ENCODE measurements at regions not wholly inside any gene's neighbourhood (a gene's known extent, or its start where the extent isn't known, plus 50 kb on each side); places are given as distances from the start of the nearest gene placed in this dataset.
"Not testable (repeated sequence)": the region's sequence is repeated elsewhere in the genome, so short reads cannot be mapped to it uniquely, and the experiment has no call there.

- not testable (repeated sequence) for H2BK12ac ChIP-seq (ENCODE audit: low read length); H3K18ac ChIP-seq (ENCODE audit: low read length); H3K14ac ChIP-seq (ENCODE audit: low read length); H2AFZ ChIP-seq (ENCODE audit: low read length); H3K27ac ChIP-seq (replicated peaks; ENCODE audit: low read length); H4K8ac ChIP-seq (ENCODE audit: low read depth, low read length); H2BK120ac ChIP-seq (ENCODE audit: low read depth, low read length); H2BK15ac ChIP-seq (ENCODE audit: low read length); H3K9ac ChIP-seq (ENCODE audit: low read depth, low read length, poor library complexity); H3K4me3 ChIP-seq (ENCODE audit: low read length in 2 of 2); H3K4me1 ChIP-seq (ENCODE audit: control insufficient read depth in 2 of 2, insufficient read depth in 1 of 2, low read depth in 1 of 2, low read length in 2 of 2); H3K23ac ChIP-seq (ENCODE audit: low read depth, low read length, poor library complexity); H3K36me3 ChIP-seq (replicated peaks in 1 of 2; ENCODE audit: control insufficient read depth in 2 of 2, insufficient read depth in 2 of 2, low read length in 2 of 2); H3K27me3 ChIP-seq (ENCODE audit: control insufficient read depth in 3 of 3, insufficient read depth in 3 of 3, low read depth in 1 of 3, low read length in 3 of 3); H4K91ac ChIP-seq (ENCODE audit: low read depth, low read length, poor library complexity); H2AK5ac ChIP-seq (ENCODE audit: low read depth, low read length); H3K4ac ChIP-seq (ENCODE audit: low read length); DNase-seq (ENCODE audit: low spot score); H3K79me1 ChIP-seq (ENCODE audit: low read depth, low read length); H3K4me2 ChIP-seq (ENCODE audit: insufficient read depth, low read length, poor library complexity, severe bottlenecking); H3K9me3 ChIP-seq (replicated peaks in 1 of 2; ENCODE audit: control insufficient read depth in 2 of 2, insufficient read depth in 1 of 2, low read depth in 1 of 2, low read length in 2 of 2); H2BK5ac ChIP-seq (ENCODE audit: low read length)
- WGBS, 2 donors (ENCODE audit: extremely low coverage in 2 of 2, insufficient read length in 2 of 2, insufficient replicate concordance in 1 of 2): no CpG with 5 or more reads among the region's 1 CpG
Observed at GRCh38 chr12:9473638-9474037, 134.1 kb downstream of the KLRB1 start.

DNA sequence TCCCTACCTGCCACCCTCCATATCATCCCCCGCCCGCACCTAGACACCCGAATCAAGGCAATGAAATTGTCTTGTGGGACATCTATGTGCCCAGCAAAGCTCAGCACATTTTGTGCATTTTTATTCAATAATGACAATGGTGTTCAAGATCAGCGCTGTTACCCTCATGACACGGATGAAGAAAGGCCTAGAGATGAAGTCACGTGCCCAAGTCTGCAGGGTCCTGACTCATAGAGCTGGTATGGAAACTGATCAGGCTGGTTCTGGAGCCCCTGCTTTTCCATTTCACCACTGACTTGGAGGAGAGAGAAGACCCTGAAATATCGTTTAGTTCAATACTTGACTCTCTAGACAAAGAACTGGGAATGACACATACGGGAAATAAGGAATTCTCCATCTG, 136.2 kb downstream of the KLRB1 start:
- not testable (repeated sequence) for H2BK5ac ChIP-seq (ENCODE audit: low read length); H4K91ac ChIP-seq (ENCODE audit: low read depth, low read length, poor library complexity); H3K9ac ChIP-seq (ENCODE audit: low read depth, low read length, poor library complexity); H2AFZ ChIP-seq (ENCODE audit: low read length); H3K36me3 ChIP-seq (replicated peaks in 1 of 2; ENCODE audit: control insufficient read depth in 2 of 2, insufficient read depth in 2 of 2, low read length in 2 of 2); H3K4me2 ChIP-seq (ENCODE audit: insufficient read depth, low read length, poor library complexity, severe bottlenecking); H3K14ac ChIP-seq (ENCODE audit: low read length); H3K4me3 ChIP-seq (ENCODE audit: low read length in 2 of 2); H3K4me1 ChIP-seq (ENCODE audit: control insufficient read depth in 2 of 2, insufficient read depth in 1 of 2, low read depth in 1 of 2, low read length in 2 of 2); DNase-seq (ENCODE audit: low spot score); H2AK5ac ChIP-seq (ENCODE audit: low read depth, low read length); H3K27me3 ChIP-seq (ENCODE audit: control insufficient read depth in 3 of 3, insufficient read depth in 3 of 3, low read depth in 1 of 3, low read length in 3 of 3); H3K4ac ChIP-seq (ENCODE audit: low read length); H4K8ac ChIP-seq (ENCODE audit: low read depth, low read length); H3K79me1 ChIP-seq (ENCODE audit: low read depth, low read length); H3K18ac ChIP-seq (ENCODE audit: low read length); H3K27ac ChIP-seq (replicated peaks; ENCODE audit: low read length); H2BK120ac ChIP-seq (ENCODE audit: low read depth, low read length); H2BK12ac ChIP-seq (ENCODE audit: low read length); H2BK15ac ChIP-seq (ENCODE audit: low read length); H3K9me3 ChIP-seq (replicated peaks in 1 of 2; ENCODE audit: control insufficient read depth in 2 of 2, insufficient read depth in 1 of 2, low read depth in 1 of 2, low read length in 2 of 2); H3K23ac ChIP-seq (ENCODE audit: low read depth, low read length, poor library complexity)
- WGBS, 2 donors (ENCODE audit: extremely low coverage in 2 of 2, insufficient read length in 2 of 2, insufficient replicate concordance in 1 of 2): no CpG with 5 or more reads among the region's 8 CpGs

GRCh38 chr12:9470367-9470766, 137.3 kb downstream of the KLRB1 start:
- DNase-seq (ENCODE audit: low spot score); H2BK5ac ChIP-seq (ENCODE audit: low read length); H2BK15ac ChIP-seq (ENCODE audit: low read length); H3K9ac ChIP-seq (ENCODE audit: low read depth, low read length, poor library complexity); H3K9me3 ChIP-seq (replicated peaks in 1 of 2; ENCODE audit: control insufficient read depth in 2 of 2, insufficient read depth in 1 of 2, low read depth in 1 of 2, low read length in 2 of 2); H3K4me2 ChIP-seq (ENCODE audit: insufficient read depth, low read length, poor library complexity, severe bottlenecking); H3K18ac ChIP-seq (ENCODE audit: low read length); H3K4ac ChIP-seq (ENCODE audit: low read length); H3K79me1 ChIP-seq (ENCODE audit: low read depth, low read length); H3K27ac ChIP-seq (replicated peaks; ENCODE audit: low read length); H3K4me1 ChIP-seq (ENCODE audit: control insufficient read depth in 2 of 2, insufficient read depth in 1 of 2, low read depth in 1 of 2, low read length in 2 of 2); H3K23ac ChIP-seq (ENCODE audit: low read depth, low read length, poor library complexity); H2AK5ac ChIP-seq (ENCODE audit: low read depth, low read length); H3K27me3 ChIP-seq (ENCODE audit: control insufficient read depth in 3 of 3, insufficient read depth in 3 of 3, low read depth in 1 of 3, low read length in 3 of 3); H2BK12ac ChIP-seq (ENCODE audit: low read length); H3K4me3 ChIP-seq (ENCODE audit: low read length in 2 of 2); H4K91ac ChIP-seq (ENCODE audit: low read depth, low read length, poor library complexity); H4K8ac ChIP-seq (ENCODE audit: low read depth, low read length); H3K14ac ChIP-seq (ENCODE audit: low read length); H3K36me3 ChIP-seq (replicated peaks in 1 of 2; ENCODE audit: control insufficient read depth in 2 of 2, insufficient read depth in 2 of 2, low read length in 2 of 2); H2AFZ ChIP-seq (ENCODE audit: low read length); H2BK120ac ChIP-seq (ENCODE audit: low read depth, low read length): not testable (repeated sequence)
- WGBS, 2 donors (ENCODE audit: extremely low coverage in 2 of 2, insufficient read length in 2 of 2, insufficient replicate concordance in 1 of 2): no CpG with 5 or more reads among the region's 1 CpG

GRCh38 chr12:9469956-9470355, 137.8 kb downstream of the KLRB1 start:
- no CpG with 5 or more reads among the region's 1 CpG for WGBS, 2 donors (ENCODE audit: extremely low coverage in 2 of 2, insufficient read length in 2 of 2, insufficient replicate concordance in 1 of 2)
- not testable (repeated sequence) for H3K79me1 ChIP-seq (ENCODE audit: low read depth, low read length); H2BK12ac ChIP-seq (ENCODE audit: low read length); H3K4ac ChIP-seq (ENCODE audit: low read length); H3K14ac ChIP-seq (ENCODE audit: low read length); DNase-seq (ENCODE audit: low spot score); H3K23ac ChIP-seq (ENCODE audit: low read depth, low read length, poor library complexity); H4K91ac ChIP-seq (ENCODE audit: low read depth, low read length, poor library complexity); H3K18ac ChIP-seq (ENCODE audit: low read length); H3K4me1 ChIP-seq (ENCODE audit: control insufficient read depth in 2 of 2, insufficient read depth in 1 of 2, low read depth in 1 of 2, low read length in 2 of 2); H3K27me3 ChIP-seq (ENCODE audit: control insufficient read depth in 3 of 3, insufficient read depth in 3 of 3, low read depth in 1 of 3, low read length in 3 of 3); H2AFZ ChIP-seq (ENCODE audit: low read length); H3K27ac ChIP-seq (replicated peaks; ENCODE audit: low read length); H2AK5ac ChIP-seq (ENCODE audit: low read depth, low read length); H3K9me3 ChIP-seq (replicated peaks in 1 of 2; ENCODE audit: control insufficient read depth in 2 of 2, insufficient read depth in 1 of 2, low read depth in 1 of 2, low read length in 2 of 2); H2BK5ac ChIP-seq (ENCODE audit: low read length); H2BK120ac ChIP-seq (ENCODE audit: low read depth, low read length); H3K9ac ChIP-seq (ENCODE audit: low read depth, low read length, poor library complexity); H3K4me2 ChIP-seq (ENCODE audit: insufficient read depth, low read length, poor library complexity, severe bottlenecking); H3K36me3 ChIP-seq (replicated peaks in 1 of 2; ENCODE audit: control insufficient read depth in 2 of 2, insufficient read depth in 2 of 2, low read length in 2 of 2); H2BK15ac ChIP-seq (ENCODE audit: low read length); H4K8ac ChIP-seq (ENCODE audit: low read depth, low read length); H3K4me3 ChIP-seq (ENCODE audit: low read length in 2 of 2)
